IPS DF 6.9 (cell line): ENCODE measurements at regions not wholly inside any gene's neighbourhood (a gene's known extent, or its start where the extent isn't known, plus 50 kb on each side); places are given as distances from the start of the nearest gene placed in this dataset.

Experiments used
- DNase-seq: peaks from one replicate; pipeline ENCODE4 v3.0.0-alpha.2; 2013; ENCODE audit warnings: low read depth, low spot score
- H3K27ac ChIP-seq: one replicate; pipeline ENCODE4 v1.5.1; 2013; ENCODE audit warnings: low read length, control low read depth
- H3K27me3 ChIP-seq: 2 replicates; pipeline ENCODE4 v1.6.1; 2013; ENCODE audit warnings: mild to moderate bottlenecking, low read length; ENCODE audit not compliant: control insufficient read depth, insufficient read depth
- H3K36me3 ChIP-seq: 2 replicates; pipeline ENCODE4 v1.6.1; 2013; ENCODE audit warnings: low read length; ENCODE audit not compliant: control insufficient read depth, insufficient read depth
- H3K4me1 ChIP-seq: 2 replicates; pipeline ENCODE4 v1.6.1; 2013; ENCODE audit warnings: low read length; ENCODE audit not compliant: control insufficient read depth, insufficient read depth
- H3K4me3 ChIP-seq: 2 replicates; pipeline ENCODE4 v1.5.1; 2013; ENCODE audit warnings: mild to moderate bottlenecking, low read length
- H3K9me3 ChIP-seq: 2 replicates; pipeline ENCODE4 v1.6.1; 2013; ENCODE audit warnings: low read length, inconsistent platforms; ENCODE audit not compliant: control insufficient read depth, insufficient read depth
- WGBS: extraction: QIAGEN DNeasy Blood & Tissue Kit; methylation state at CpG from one replicate; pipeline ENCODE4 v1.1.7; 2013; ENCODE audit warnings: mixed read lengths, missing lambda C conversion rate; ENCODE audit not compliant: insufficient read length, insufficient coverage; 5-methylcytosine and 5-hydroxymethylcytosine counted together

DNA sequence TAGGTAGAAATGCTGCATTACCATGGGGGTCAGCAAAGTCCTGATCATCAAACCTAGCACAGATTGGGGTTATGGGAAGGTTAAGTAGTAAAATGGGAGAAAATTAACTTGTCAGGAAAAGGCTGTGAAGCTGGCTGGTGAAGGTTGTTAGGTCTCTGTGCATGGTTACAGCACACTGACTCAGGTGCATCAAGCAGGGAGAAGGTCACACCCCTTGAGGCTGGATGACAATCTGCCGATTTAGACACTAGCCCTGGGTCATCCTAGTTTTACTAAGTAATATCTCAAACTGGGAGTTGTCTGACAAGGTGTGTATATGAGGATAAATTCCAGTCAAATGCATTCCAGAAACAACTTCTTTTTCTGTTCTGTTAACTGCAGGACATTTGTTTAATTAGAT, 271.1 kb upstream of the LRIG3 start:
- Histone ChIP-seq H3K4me3 (no peak overlapping the region), H3K4me1 (no peaks in the 10 kb centered on the region), H3K9me3 (no peaks in the 10 kb centered on the region), H3K36me3 (no peaks in the 10 kb centered on the region), H3K27me3 (no peaks in the 10 kb centered on the region), H3K27ac (no peak overlapping the region)
- no CpG with 5 or more reads among the region's 1 CpG for WGBS
- DNase-seq: no peak

DNA sequence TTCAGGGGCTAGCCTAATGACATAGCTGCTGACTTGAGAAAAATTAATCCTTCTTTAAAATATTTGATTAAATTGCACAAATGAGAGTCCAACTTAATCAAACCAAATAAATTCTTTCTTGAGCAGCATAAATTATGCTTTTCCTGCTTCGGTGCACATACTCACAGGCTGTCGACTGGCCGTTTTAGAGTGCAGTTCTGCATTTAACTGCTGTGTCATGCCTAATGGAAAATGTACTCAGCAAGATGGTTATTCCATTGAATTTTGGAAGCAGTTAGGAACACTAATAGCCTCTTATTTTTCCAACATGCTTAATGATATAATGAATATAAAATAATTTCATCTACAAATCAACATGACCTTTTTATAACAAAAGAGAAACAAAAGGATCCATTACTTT, 266.1 kb upstream of the LRIG3 start:
- no peaks in the 10 kb centered on the region for H3K27me3 ChIP-seq
- no peaks in the 10 kb centered on the region for H3K36me3 ChIP-seq
- no peak overlapping the region for H3K4me3 ChIP-seq
- H3K27ac ChIP-seq: no peak overlapping the region
- DNase-seq: no peak
- no peaks in the 10 kb centered on the region for H3K9me3 ChIP-seq
- no peaks in the 10 kb centered on the region for H3K4me1 ChIP-seq
- WGBS: no CpG with 5 or more reads among the region's 3 CpGs

DNA sequence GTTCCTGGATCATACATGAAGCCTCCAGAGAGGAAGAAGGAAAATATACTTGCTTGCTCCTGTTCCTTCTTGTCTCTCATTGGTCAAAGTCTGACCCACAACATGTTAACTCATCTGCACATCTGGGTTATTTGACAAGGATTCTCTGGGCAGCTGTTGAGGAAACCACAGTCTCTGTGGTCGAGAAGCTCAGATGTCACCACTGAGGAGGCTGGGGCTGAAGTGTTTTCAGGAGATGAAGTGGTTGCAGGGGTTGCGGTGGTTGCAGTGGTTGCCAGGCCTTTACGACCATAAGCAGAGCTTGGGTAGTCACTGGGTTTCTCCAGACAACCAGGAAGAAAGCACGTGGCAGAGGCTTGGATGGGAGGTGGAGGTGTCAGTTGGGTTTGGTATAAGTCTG, 265.0 kb upstream of the LRIG3 start:
- no peak for DNase-seq
- Histone ChIP-seq H3K9me3 (no peaks in the 10 kb centered on the region), H3K27ac (no peak overlapping the region), H3K4me3 (no peak overlapping the region), H3K27me3 (no peaks in the 10 kb centered on the region), H3K4me1 (no peaks in the 10 kb centered on the region), H3K36me3 (no peaks in the 10 kb centered on the region)
- no CpG with 5 or more reads among the region's 4 CpGs for WGBS

DNA sequence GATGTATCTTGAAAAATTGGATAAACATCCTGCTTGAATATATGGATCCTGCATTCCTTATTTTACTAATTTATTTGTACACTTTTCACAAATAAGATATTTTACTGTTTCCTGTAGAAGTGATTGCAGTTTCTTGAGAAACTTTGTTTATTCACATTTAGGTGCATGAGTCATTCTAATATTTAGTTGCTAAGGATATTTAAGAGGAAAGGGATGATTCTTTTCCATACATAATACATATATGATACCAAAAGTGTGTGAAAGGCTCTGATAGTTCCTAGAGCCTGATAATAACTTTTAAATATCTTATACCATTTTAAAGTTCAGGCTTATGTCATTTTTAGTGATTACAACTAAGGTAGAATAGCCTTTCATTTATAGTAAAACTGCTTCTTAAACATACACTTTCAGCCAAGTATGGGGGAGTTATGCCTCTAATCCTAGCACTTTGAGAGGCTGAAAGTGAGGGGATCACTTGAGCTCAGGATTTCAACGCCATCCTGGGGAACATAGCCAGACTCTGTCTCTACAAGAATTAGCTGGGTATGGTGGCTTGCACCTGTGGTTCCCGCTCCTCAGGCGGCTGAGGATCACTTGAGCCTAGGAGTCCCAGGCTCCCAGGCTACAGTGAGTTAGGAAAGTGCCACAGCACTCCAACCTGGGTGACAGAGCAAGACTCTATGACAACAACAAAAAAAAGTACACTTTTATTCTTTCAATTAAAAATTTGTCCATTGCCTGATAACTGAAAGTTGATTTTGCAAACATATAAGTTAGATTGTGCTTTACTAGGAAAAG, 262.6 kb upstream of the LRIG3 start:
- no peaks in the 10 kb centered on the region for H3K4me1 ChIP-seq
- H3K36me3 ChIP-seq: no peaks in the 10 kb centered on the region
- H3K27me3 ChIP-seq: no peaks in the 10 kb centered on the region
- H3K9me3 ChIP-seq: no peaks in the 10 kb centered on the region
- no CpG with 5 or more reads among the region's 3 CpGs for WGBS
- no peak overlapping the region for H3K27ac ChIP-seq
- DNase-seq: no peak
- H3K4me3 ChIP-seq: no peak overlapping the region

DNA sequence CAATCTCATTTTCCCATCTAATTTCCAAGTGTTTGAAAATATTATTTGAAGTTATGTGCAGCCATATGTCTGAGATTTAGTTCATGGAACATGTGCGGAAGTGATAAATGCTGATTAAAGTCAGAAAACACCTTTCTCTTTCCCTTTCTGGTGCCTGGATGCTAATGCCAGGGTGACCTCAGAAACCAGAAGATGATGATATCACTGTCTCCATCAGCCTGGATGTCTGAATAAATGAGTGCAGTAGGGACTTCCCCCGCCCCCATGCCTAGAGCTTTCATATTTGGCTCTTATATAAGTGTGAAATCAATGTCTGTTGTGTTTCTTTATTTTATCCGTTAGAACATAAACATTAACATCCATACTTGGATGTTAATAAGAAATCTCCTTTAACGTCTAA, 261.9 kb upstream of the LRIG3 start:
- no peak overlapping the region for H3K27ac ChIP-seq
- WGBS: no CpG with 5 or more reads among the region's 4 CpGs
- no peaks in the 10 kb centered on the region for H3K27me3 ChIP-seq
- no peaks in the 10 kb centered on the region for H3K36me3 ChIP-seq
- no peaks in the 10 kb centered on the region for H3K9me3 ChIP-seq
- no peak for DNase-seq
- H3K4me3 ChIP-seq: no peak overlapping the region
- no peaks in the 10 kb centered on the region for H3K4me1 ChIP-seq

DNA sequence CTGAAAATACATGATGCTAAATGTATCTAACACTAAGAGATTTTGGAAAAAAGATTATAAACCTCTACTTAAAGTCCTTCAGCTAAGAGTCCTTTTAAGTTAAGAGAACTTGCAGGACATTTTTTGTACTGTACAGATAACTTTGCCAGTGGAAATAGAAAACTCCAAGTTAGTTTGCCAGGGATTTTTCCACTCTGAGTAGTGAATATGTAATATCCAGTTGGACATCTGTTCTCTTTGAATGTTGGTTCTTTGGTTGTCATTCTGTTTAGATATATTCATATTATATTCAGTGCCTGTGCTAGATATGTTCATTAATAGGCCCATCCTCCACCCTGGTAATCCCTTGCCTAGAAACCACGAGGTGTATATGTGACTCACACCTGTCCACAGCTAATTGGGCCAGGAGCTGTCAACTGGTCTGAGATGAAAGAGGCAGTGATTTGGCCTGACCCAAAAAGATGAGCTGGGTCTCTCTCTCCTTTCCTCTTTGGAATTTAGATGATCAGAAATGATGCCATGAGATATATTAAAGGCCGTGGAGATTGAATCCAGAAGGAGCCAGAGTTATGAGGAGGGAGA, 261.0 kb upstream of the LRIG3 start:
- no peaks in the 10 kb centered on the region for H3K36me3 ChIP-seq
- no peaks in the 10 kb centered on the region for H3K9me3 ChIP-seq
- no peak for DNase-seq
- H3K4me1 ChIP-seq: no peaks in the 10 kb centered on the region
- H3K27ac ChIP-seq: no peak overlapping the region
- H3K27me3 ChIP-seq: no peaks in the 10 kb centered on the region
- WGBS: no CpG with 5 or more reads among the region's 2 CpGs
- no peak overlapping the region for H3K4me3 ChIP-seq

DNA sequence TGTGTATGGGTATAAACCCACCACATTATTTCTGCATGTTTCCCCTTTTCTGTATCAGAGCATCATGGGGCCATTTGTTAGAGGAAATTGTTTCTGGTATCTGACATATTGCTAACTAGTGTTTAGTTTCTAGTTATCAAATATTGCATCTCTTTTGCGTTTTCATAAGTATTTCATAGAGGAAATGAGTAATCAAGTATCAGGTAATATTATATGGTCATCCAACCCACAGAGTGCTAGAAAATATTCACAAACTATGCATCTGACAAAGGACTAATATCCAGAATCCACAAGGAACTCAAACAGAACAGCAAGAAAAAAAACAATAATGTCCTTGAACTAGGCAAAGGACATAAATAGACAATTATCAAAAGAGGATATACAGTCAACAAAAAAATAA, 258.9 kb upstream of the LRIG3 start:
- Histone ChIP-seq H3K4me1 (no peaks in the 10 kb centered on the region), H3K4me3 (no peak overlapping the region), H3K9me3 (no peaks in the 10 kb centered on the region; the same call in 1 of the 2 replicates), H3K27ac (no peak overlapping the region), H3K27me3 (no peaks in the 10 kb centered on the region), H3K36me3 (no peaks in the 10 kb centered on the region)
- no peak for DNase-seq
- no CpG with 5 or more reads among the region's 1 CpG for WGBS

DNA sequence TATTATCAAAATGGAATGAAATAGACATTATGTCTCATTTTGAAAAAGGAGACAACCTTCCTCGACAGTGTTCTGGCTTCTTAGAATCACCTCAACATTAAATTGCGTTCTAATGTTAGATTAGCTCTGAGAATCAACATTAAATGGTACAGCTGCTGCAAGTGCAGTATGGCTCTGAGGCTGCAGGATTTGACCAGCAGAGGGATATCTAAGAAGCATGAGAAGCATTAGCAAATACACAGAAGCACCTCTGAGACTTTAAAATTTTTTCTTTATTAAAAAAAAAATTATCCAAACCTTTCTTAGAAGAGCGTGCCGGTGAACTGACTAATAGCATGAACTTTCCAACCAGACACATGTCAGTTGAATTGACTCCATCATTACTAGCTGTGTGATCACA, 253.4 kb upstream of the LRIG3 start:
- Histone ChIP-seq H3K27ac (no peak overlapping the region), H3K4me1 (no peaks in the 10 kb centered on the region), H3K4me3 (no peak overlapping the region), H3K9me3 (no peaks in the 10 kb centered on the region; the same call in 1 of the 2 replicates), H3K27me3 (no peaks in the 10 kb centered on the region), H3K36me3 (no peaks in the 10 kb centered on the region)
- DNase-seq: no peak
- no CpG with 5 or more reads among the region's 4 CpGs for WGBS

DNA sequence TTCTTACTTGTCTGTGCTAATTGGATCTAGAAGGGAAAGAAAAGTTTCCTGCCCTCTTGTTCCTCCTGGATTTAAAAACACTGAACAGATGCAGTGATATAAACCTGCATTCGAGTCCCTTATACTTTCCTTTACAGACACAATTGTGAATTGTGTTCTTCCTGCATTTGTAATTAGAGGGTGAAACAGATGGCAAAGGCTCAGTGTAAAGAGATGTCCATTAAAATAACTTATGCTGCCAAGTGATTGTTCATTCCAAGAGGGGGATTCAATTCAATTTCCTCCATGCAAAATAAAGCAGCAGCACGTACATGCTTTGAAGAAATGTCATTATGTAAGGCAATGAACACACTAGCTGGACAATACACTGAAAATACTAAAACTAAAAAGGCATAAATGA, 248.3 kb upstream of the LRIG3 start:
- H3K27me3 ChIP-seq: no peaks in the 10 kb centered on the region
- no peaks in the 10 kb centered on the region for H3K4me1 ChIP-seq
- WGBS: no CpG with 5 or more reads among the region's 2 CpGs

DNA sequence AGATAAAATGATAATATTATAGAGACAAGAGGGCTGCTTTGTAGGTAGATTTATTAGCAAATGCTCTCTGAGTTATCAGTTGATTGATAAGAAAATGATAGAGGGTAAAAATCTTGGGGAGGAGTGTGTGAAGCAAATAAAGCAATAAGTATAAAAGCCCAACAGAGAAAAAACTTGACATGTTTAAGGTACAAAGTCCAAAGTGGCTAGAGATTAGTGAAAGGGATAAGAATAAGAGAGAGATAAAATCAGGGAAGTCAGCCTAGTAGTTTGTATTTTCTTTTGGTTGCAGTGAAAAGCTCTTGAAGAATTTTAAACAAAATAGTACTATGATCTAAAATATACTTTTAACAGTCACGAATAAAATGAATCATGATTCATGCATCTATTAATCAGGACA, 246.2 kb upstream of the LRIG3 start:
- Histone ChIP-seq H3K27me3 (no peaks in the 10 kb centered on the region), H3K4me1 (no peaks in the 10 kb centered on the region), H3K36me3 (no peaks in the 10 kb centered on the region), H3K27ac (no peak overlapping the region), H3K9me3 (no peaks in the 10 kb centered on the region), H3K4me3 (no peak overlapping the region)
- no peak for DNase-seq
- WGBS: no CpG with 5 or more reads among the region's 1 CpG

More for the DNA sequence above, 248.3 kb upstream of the LRIG3 start:
- Histone ChIP-seq H3K36me3 (no peaks in the 10 kb centered on the region), H3K9me3 (no peaks in the 10 kb centered on the region), H3K4me3 (no peak overlapping the region), H3K27ac (no peak overlapping the region)
- no peak for DNase-seq
